ENCODE measurements at regions not wholly inside any gene's neighbourhood (a gene's known extent, or its start where the extent isn't known, plus 50 kb on each side); places are given as distances from the start of the nearest gene placed in this dataset.

GRCh38 chr6:49052901-49053300, 410.2 kb downstream of the MMUT start:
- no peak overlapping the region for H3K4me3 ChIP-seq
- no peak for TF ChIP-seq CTCF (IDR thresholded peaks at IDR 0.05)
- H3K4me1 ChIP-seq: no peaks in the 10 kb centered on the region
- no peak overlapping the region for H3K27ac ChIP-seq
- intact Hi-C loops (cut with DNase I): no loop called here
- DNase-seq (ENCODE audit: low spot score in 2 of 2): no peak
- no peaks in the 10 kb centered on the region for H3K36me3 ChIP-seq
- no peaks in the 10 kb centered on the region for H3K27me3 ChIP-seq
- H3K9me3 ChIP-seq: no peaks in the 10 kb centered on the region

GRCh38 chr6:49051281-49051680, 411.8 kb downstream of the MMUT start:
- H3K27me3 ChIP-seq: no peaks in the 10 kb centered on the region
- H3K4me3 ChIP-seq: no peak overlapping the region
- intact Hi-C loops (cut with DNase I): no loop called here
- no peaks in the 10 kb centered on the region for H3K4me1 ChIP-seq
- DNase-seq (ENCODE audit: low spot score in 2 of 2): no peak
- no peaks in the 10 kb centered on the region for H3K36me3 ChIP-seq
- no peak overlapping the region for H3K27ac ChIP-seq
- no peak for TF ChIP-seq CTCF (IDR thresholded peaks at IDR 0.05)
- H3K9me3 ChIP-seq: no peaks in the 10 kb centered on the region

GRCh38 chr6:49050584-49050983, 412.5 kb downstream of the MMUT start:
- Histone ChIP-seq H3K27me3 (no peaks in the 10 kb centered on the region), H3K9me3 (no peaks in the 10 kb centered on the region), H3K4me3 (no peak overlapping the region), H3K27ac (no peak overlapping the region), H3K36me3 (no peaks in the 10 kb centered on the region), H3K4me1 (no peaks in the 10 kb centered on the region)
- intact Hi-C loops (cut with DNase I): no loop called here
- no peak for DNase-seq (ENCODE audit: low spot score in 2 of 2)
- no peak for TF ChIP-seq CTCF (IDR thresholded peaks at IDR 0.05)

GRCh38 chr6:49038294-49038822, 424.7 kb downstream of the MMUT start:
- H3K4me1 ChIP-seq: no peaks in the 10 kb centered on the region
- no peak overlapping the region for H3K27ac ChIP-seq
- no peak overlapping the region for H3K4me3 ChIP-seq
- no peak for TF ChIP-seq CTCF (IDR thresholded peaks at IDR 0.05)
- no peaks in the 10 kb centered on the region for H3K27me3 ChIP-seq
- H3K9me3 ChIP-seq: no peaks in the 10 kb centered on the region
- intact Hi-C loops (cut with DNase I): no loop called here
- DNase-seq (ENCODE audit: low spot score in 2 of 2): no peak
- H3K36me3 ChIP-seq: no peaks in the 10 kb centered on the region

DNA sequence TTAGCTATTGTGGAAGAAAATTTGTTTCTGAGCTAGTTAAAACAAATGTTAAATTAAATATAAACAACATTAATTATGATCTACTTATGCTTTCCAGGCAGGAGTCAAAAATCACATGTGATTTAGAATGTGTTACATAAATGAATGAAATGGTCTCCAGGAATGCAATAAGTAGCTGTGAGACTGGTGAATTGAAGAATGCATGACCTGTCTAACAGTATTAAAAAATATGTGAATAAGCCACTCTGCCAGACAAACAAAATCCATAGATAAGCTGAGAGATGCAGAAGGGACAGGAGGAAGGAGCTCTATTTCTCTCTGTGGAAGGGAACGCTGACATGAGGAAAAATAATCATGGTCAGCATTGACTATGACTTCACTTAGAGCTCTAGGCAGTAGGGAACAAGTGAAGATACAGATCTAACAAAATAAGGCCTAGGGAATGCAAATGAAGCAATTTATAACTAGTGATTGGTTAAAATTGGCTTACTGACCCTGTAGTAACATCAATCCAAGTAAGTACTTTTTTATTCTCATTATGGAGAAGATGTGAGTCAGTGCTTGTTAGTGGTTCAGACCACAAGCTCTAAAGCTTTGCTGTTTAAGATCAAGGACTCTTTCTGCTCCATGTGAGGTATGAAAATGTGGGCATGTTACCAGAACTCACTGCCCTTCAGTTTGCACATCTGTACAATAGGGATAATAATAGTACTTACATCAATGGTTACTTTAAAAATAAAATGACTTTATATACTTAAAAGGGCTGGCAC, 432.6 kb downstream of the MMUT start:
- Histone ChIP-seq H3K4me1 (no peaks in the 10 kb centered on the region), H3K9me3 (no peaks in the 10 kb centered on the region), H3K27me3 (no peaks in the 10 kb centered on the region), H3K4me3 (no peak overlapping the region), H3K27ac (no peak overlapping the region), H3K36me3 (no peaks in the 10 kb centered on the region)
- TF ChIP-seq CTCF (IDR thresholded peaks at IDR 0.05): no peak
- intact Hi-C loops (cut with DNase I): no loop called here
- no peak for DNase-seq (ENCODE audit: low spot score in 2 of 2)

All from ascending aorta (tissue), 2 donors.